Retinal pigment epithelial cell (primary cell): ENCODE measurements at regions not wholly inside any gene's neighbourhood (a gene's known extent, or its start where the extent isn't known, plus 50 kb on each side); places are given as distances from the start of the nearest gene placed in this dataset.

Experiments used
- DNase-seq: peaks from one replicate; pipeline ENCODE4 v3.0.0-alpha.2; 2010; ENCODE audit warnings: low read depth
- H3K4me3 ChIP-seq: 2 replicates; pipeline ENCODE4 v1.5.1; 2011; ENCODE audit warnings: mild to moderate bottlenecking, low read length, control low read depth, moderate library complexity
- CTCF ChIP-seq: conservative IDR thresholded peaks from 2 replicates; pipeline ENCODE4 v1.5.1; 2011; ENCODE audit warnings: low read depth, low read length, control low read depth, inconsistent platforms

GRCh38 chr14:34170882-34171281 lies 220.0 kb upstream of the EGLN3 start:
- DNase-seq: no peak
- TF ChIP-seq CTCF: no peak
- H3K4me3 ChIP-seq: no peak overlapping the region

GRCh38 chr14:34169561-34169960 lies 218.7 kb upstream of the EGLN3 start:
- no peak for DNase-seq
- no peak for TF ChIP-seq CTCF
- no peak overlapping the region for H3K4me3 ChIP-seq

GRCh38 chr14:34168656-34169055 lies 217.8 kb upstream of the EGLN3 start:
- no peak for DNase-seq
- no peak for TF ChIP-seq CTCF
- no peak overlapping the region for H3K4me3 ChIP-seq

GRCh38 chr14:34165847-34166350 lies 215.0 kb upstream of the EGLN3 start:
- no peak for DNase-seq
- H3K4me3 ChIP-seq: no peak overlapping the region
- no peak for TF ChIP-seq CTCF

- H3K4me3 ChIP-seq: no peak overlapping the region
- no peak for TF ChIP-seq CTCF
- DNase-seq: no peak
Measured at GRCh38 chr14:34164162-34164864, 213.4 kb upstream of the EGLN3 start.

- TF ChIP-seq CTCF: no peak
- no peak overlapping the region for H3K4me3 ChIP-seq
- no peak for DNase-seq
Measured at GRCh38 chr14:34161351-34162082, 210.6 kb upstream of the EGLN3 start.

GRCh38 chr14:34160619-34161018 lies 209.7 kb upstream of the EGLN3 start:
- no peak for TF ChIP-seq CTCF
- no peak for DNase-seq
- no peak overlapping the region for H3K4me3 ChIP-seq
